ENCODE measurements at regions not wholly inside any gene's neighbourhood (a gene's known extent, or its start where the extent isn't known, plus 50 kb on each side); places are given as distances from the start of the nearest gene placed in this dataset.

DNA sequence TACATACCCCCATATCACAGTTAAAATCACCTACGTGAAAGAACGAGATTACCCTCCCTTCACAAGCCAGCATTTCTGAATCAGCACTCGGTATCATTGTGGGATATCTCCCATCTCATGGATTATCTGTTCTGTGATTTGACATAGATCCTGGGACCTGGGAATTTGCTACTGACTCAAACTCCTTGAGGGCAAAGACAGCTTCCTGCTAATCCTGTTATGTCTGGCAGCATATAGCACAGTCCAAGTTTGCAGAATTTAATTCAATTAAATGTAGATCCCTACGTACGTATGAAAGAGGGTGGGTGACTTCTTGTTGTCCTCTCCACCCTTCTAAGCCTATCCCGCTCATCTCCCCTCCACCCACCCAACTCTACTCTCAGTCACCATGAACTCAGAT, 476.5 kb downstream of the KLF5 start:
- TF ChIP-seq, protein P1, sequence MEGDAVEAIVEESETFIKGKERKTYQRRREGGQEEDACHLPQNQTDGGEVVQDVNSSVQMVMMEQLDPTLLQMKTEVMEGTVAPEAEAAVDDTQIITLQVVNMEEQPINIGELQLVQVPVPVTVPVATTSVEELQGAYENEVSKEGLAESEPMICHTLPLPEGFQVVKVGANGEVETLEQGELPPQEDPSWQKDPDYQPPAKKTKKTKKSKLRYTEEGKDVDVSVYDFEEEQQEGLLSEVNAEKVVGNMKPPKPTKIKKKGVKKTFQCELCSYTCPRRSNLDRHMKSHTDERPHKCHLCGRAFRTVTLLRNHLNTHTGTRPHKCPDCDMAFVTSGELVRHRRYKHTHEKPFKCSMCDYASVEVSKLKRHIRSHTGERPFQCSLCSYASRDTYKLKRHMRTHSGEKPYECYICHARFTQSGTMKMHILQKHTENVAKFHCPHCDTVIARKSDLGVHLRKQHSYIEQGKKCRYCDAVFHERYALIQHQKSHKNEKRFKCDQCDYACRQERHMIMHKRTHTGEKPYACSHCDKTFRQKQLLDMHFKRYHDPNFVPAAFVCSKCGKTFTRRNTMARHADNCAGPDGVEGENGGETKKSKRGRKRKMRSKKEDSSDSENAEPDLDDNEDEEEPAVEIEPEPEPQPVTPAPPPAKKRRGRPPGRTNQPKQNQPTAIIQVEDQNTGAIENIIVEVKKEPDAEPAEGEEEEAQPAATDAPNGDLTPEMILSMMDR (conservative IDR thresholded peaks at IDR 0.05; ENCODE audit: low read length), result no peak
- TF ChIP-seq EZH2phosphoT487 (IDR thresholded peaks at IDR 0.05; ENCODE audit: borderline replicate concordance, low read depth, low read length), result no peak
